WTC11 (cell line): ENCODE measurements at regions not wholly inside any gene's neighbourhood (a gene's known extent, or its start where the extent isn't known, plus 50 kb on each side); places are given as distances from the start of the nearest gene placed in this dataset.

Experiments used
- ATAC-seq: fragments of 200-7000 bp; cut with Tn5 transposase; 2 replicates; pipeline ENCODE4 v1.10.0; 2021; ENCODE audit warnings: mild to moderate bottlenecking, moderate library complexity
- CTCF ChIA-PET: fragments of 300-600 bp; sonication (Branson Sonifier 250); formaldehyde crosslinking; loops from one replicate; lab custom pipeline; 2021; ENCODE audit warnings: antibody characterized with exemption; lab: Charles Lee
- POLR2A ChIA-PET: fragments of 350-600 bp; sonication (Branson Sonifier 250); formaldehyde crosslinking; loops from one replicate; lab custom pipeline; 2021; ENCODE audit warnings: antibody characterized with exemption; lab: Charles Lee
- DNase-seq: peaks from one replicate; pipeline ENCODE4 v3.0.0; 2021; ENCODE audit warnings: low spot score
- H3K27ac Mint-ChIP-seq: 2 replicates; pipeline ENCODE4 v1.8.0; 2021; ENCODE audit warnings: mixed read lengths
- H3K27me3 Mint-ChIP-seq: 2 replicates; pipeline ENCODE4 v1.8.0; 2021; ENCODE audit warnings: low read depth, mild to moderate bottlenecking, moderate library complexity, mixed read lengths
- H3K36me3 Mint-ChIP-seq: 2 replicates; pipeline ENCODE4 v1.8.0; 2021; ENCODE audit warnings: mixed read lengths
- H3K4me1 Mint-ChIP-seq: 2 replicates; pipeline ENCODE4 v1.8.0; 2022; ENCODE audit warnings: mixed read lengths
- H3K4me3 Mint-ChIP-seq: 2 replicates; pipeline ENCODE4 v1.8.0; 2021; ENCODE audit warnings: mild to moderate bottlenecking, moderate library complexity, mixed read lengths
- H3K9me3 Mint-ChIP-seq: 2 replicates; pipeline ENCODE4 v1.8.0; 2021; ENCODE audit warnings: mixed read lengths
- ATF1 ChIP-seq: sonication (generic); formaldehyde crosslinking; IDR thresholded peaks from 2 replicates; pipeline ENCODE4 v1.8.1; 2023; ENCODE audit warnings: mild to moderate bottlenecking, moderate library complexity, missing genetic modification reagents
- CTCF ChIP-seq: fragments of 200-600 bp; IDR thresholded peaks from 2 replicates; pipeline ENCODE4 v1.8.0; 2022; ENCODE audit warnings: antibody characterized with exemption
- ELF4 ChIP-seq: sonication (generic); formaldehyde crosslinking; IDR thresholded peaks from 2 replicates; pipeline ENCODE4 v1.8.1; 2022; ENCODE audit warnings: low read depth, mild to moderate bottlenecking, moderate library complexity, missing genetic modification reagents
- NR1H2 ChIP-seq: sonication (generic); formaldehyde crosslinking; IDR thresholded peaks from 2 replicates; pipeline ENCODE4 v1.9.0; 2021; ENCODE audit warnings: mild to moderate bottlenecking, moderate library complexity, missing genetic modification reagents
- NR2C2 ChIP-seq: sonication (generic); formaldehyde crosslinking; IDR thresholded peaks from 2 replicates; pipeline ENCODE4 v1.8.0; 2022; ENCODE audit warnings: mild to moderate bottlenecking, missing genetic modification reagents
- RELA ChIP-seq: sonication (generic); formaldehyde crosslinking; IDR thresholded peaks from 2 replicates; pipeline ENCODE4 v1.8.1; 2022; ENCODE audit warnings: missing genetic modification reagents, mild to moderate bottlenecking, borderline replicate concordance
- TEAD1 ChIP-seq: sonication (generic); formaldehyde crosslinking; IDR thresholded peaks from 2 replicates; pipeline ENCODE4 v1.8.0; 2022; ENCODE audit warnings: mild to moderate bottlenecking, missing genetic modification reagents
- ZNF219 ChIP-seq: sonication (generic); formaldehyde crosslinking; IDR thresholded peaks from 2 replicates; pipeline ENCODE4 v1.8.0; 2023; ENCODE audit warnings: missing genetic modification reagents, mild to moderate bottlenecking, borderline replicate concordance
- ZNF416 ChIP-seq: fragments of 250-450 bp; sonication (Bioruptor Pico); IDR thresholded peaks from 2 replicates; pipeline ENCODE4 v1.9.0; 2021; ENCODE audit warnings: mild to moderate bottlenecking, inconsistent platforms
- ZNF512 ChIP-seq: sonication (generic); formaldehyde crosslinking; IDR thresholded peaks from 2 replicates; pipeline ENCODE4 v1.8.1; 2022; ENCODE audit warnings: missing genetic modification reagents, borderline replicate concordance
- TF ChIP-seq, protein P1 (sequence below): sonication (generic); formaldehyde crosslinking; IDR thresholded peaks from 2 replicates; pipeline ENCODE4 v1.8.1; 2023; ENCODE audit warnings: mild to moderate bottlenecking, missing genetic modification reagents, borderline replicate concordance
- TF ChIP-seq, protein P2 (sequence below): sonication (generic); formaldehyde crosslinking; IDR thresholded peaks from 2 replicates; pipeline ENCODE4 v1.8.1; 2023; ENCODE audit warnings: mild to moderate bottlenecking, missing genetic modification reagents, moderate library complexity

DNA sequence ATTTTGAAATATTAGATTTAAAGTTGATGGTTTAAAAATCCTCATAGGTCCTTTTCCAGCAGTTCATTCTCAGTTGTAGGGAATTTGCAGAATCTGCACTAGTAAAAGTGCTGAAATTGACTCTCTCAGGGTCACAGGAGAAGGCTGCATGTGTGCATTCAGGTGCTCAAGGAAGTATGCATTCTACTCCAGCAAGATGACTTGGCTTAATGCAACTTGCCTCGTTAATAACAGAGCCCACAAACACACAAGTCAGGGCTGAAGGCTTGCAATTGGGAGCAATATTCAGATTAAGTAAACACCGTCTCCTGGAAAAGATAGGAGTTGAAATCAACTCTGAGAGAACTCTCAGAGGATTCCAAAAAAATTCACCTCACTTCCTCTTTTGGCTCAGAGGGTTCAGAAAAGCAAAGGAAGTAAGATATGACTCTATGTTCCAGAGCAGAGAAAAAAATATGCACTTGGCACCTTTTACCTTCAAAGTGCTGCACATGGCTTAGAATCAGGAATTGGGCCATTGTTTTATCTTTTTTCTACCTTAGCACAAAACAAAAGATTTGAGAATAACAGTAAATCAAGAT lies 406.3 kb upstream of the DCN start (continued):
- TF ChIP-seq, protein P1, sequence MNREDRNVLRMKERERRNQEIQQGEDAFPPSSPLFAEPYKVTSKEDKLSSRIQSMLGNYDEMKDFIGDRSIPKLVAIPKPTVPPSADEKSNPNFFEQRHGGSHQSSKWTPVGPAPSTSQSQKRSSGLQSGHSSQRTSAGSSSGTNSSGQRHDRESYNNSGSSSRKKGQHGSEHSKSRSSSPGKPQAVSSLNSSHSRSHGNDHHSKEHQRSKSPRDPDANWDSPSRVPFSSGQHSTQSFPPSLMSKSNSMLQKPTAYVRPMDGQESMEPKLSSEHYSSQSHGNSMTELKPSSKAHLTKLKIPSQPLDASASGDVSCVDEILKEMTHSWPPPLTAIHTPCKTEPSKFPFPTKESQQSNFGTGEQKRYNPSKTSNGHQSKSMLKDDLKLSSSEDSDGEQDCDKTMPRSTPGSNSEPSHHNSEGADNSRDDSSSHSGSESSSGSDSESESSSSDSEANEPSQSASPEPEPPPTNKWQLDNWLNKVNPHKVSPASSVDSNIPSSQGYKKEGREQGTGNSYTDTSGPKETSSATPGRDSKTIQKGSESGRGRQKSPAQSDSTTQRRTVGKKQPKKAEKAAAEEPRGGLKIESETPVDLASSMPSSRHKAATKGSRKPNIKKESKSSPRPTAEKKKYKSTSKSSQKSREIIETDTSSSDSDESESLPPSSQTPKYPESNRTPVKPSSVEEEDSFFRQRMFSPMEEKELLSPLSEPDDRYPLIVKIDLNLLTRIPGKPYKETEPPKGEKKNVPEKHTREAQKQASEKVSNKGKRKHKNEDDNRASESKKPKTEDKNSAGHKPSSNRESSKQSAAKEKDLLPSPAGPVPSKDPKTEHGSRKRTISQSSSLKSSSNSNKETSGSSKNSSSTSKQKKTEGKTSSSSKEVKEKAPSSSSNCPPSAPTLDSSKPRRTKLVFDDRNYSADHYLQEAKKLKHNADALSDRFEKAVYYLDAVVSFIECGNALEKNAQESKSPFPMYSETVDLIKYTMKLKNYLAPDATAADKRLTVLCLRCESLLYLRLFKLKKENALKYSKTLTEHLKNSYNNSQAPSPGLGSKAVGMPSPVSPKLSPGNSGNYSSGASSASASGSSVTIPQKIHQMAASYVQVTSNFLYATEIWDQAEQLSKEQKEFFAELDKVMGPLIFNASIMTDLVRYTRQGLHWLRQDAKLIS (CRISPR knock-in tag): no peak
- TF ChIP-seq, protein P2, sequence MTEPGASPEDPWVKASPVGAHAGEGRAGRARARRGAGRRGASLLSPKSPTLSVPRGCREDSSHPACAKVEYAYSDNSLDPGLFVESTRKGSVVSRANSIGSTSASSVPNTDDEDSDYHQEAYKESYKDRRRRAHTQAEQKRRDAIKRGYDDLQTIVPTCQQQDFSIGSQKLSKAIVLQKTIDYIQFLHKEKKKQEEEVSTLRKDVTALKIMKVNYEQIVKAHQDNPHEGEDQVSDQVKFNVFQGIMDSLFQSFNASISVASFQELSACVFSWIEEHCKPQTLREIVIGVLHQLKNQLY (CRISPR knock-in tag): no peak
- TF ChIP-seq ATF1 (CRISPR knock-in tag) (no peak), NR2C2 (CRISPR knock-in tag) (no peak), TEAD1 (CRISPR knock-in tag) (no peak), ZNF219 (CRISPR knock-in tag) (no peak), ELF4 (no peak), NR1H2 (CRISPR knock-in tag) (no peak)
- TF ChIP-seq, all 79 proteins: peak for 0

GRCh38 chr12:91586015-91586414 lies 403.4 kb upstream of the DCN start:
- H3K36me3 Mint-ChIP-seq: no peaks in the 10 kb centered on the region
- DNase-seq: no peak
- TF ChIP-seq ZNF512 (CRISPR knock-in tag) (no peak), RELA (CRISPR knock-in tag) (no peak), ELF4 (no peak), ZNF416 (no peak), CTCF (no peak)
- TF ChIP-seq, protein P1 (CRISPR knock-in tag): no peak
- no peak overlapping the region for H3K27ac Mint-ChIP-seq
- CTCF ChIA-PET: no interaction called here
- peaks cover 36% of the 10 kb centered on the region for H3K4me1 Mint-ChIP-seq
- ATAC-seq: no peak
- H3K4me3 Mint-ChIP-seq: no peak overlapping the region
- POLR2A ChIA-PET: no interaction called here
- H3K27me3 Mint-ChIP-seq: no peaks in the 10 kb centered on the region
- no peaks in the 10 kb centered on the region for H3K9me3 Mint-ChIP-seq
